Ovary (tissue), 7 donors: ENCODE measurements at regions not wholly inside any gene's neighbourhood (a gene's known extent, or its start where the extent isn't known, plus 50 kb on each side); places are given as distances from the start of the nearest gene placed in this dataset.

ENCODE experiments used
- DNase-seq, 5 donors: peaks; one replicate each; pipeline ENCODE4 v3.0.0-alpha.2; 2019 to 2020
- H3K27ac ChIP-seq, 2 donors: fragments of 200-600 bp; one replicate each; pipeline versions ENCODE4 v1.5.1 to v1.8.0; 2019 to 2022
- H3K27me3 ChIP-seq: fragments of 200-600 bp; one replicate; pipeline ENCODE4 v1.8.0; 2022
- H3K36me3 ChIP-seq: fragments of 200-600 bp; sonication (generic); one replicate; pipeline ENCODE4 v1.5.1; 2019
- H3K4me1 ChIP-seq: one replicate; pipeline ENCODE4 v1.8.1; 2013; ENCODE audit warnings: mild to moderate bottlenecking, moderate library complexity; ENCODE audit not compliant: insufficient read depth
- H3K4me3 ChIP-seq: fragments of 200-600 bp; sonication (generic); one replicate; pipeline ENCODE4 v1.5.1; 2017
- H3K9me3 ChIP-seq, 2 donors: fragments of 200-600 bp in 1 of 2; sonication (generic) in 1 of 2; one replicate each; pipeline versions ENCODE4 v1.5.1 to v1.8.1; 2013 to 2019; ENCODE audit warnings: mild to moderate bottlenecking in 1 of 2, moderate library complexity in 1 of 2
- CTCF ChIP-seq, 3 donors: fragments of 450-650 bp in 2 of 3; fragments of 200-600 bp in 1 of 3; IDR thresholded peaks; one replicate each; pipeline versions ENCODE4 v1.5.1 to v1.8.0; 2016 to 2022; ENCODE audit warnings: antibody characterized with exemption in 3 of 3, mild to moderate bottlenecking in 1 of 3
- EP300 ChIP-seq: sonication (generic); formaldehyde crosslinking; IDR thresholded peaks from one replicate; pipeline ENCODE4 v1.6.1; 2017; ENCODE audit warnings: antibody characterized with exemption
- POLR2A ChIP-seq: fragments of 450-650 bp; IDR thresholded peaks from one replicate; pipeline ENCODE4 v1.6.1; 2017; ENCODE audit warnings: antibody characterized with exemption, mild to moderate bottlenecking, moderate library complexity
- WGBS, 3 donors: extraction: QIAGEN DNeasy Blood & Tissue Kit in 1 of 3; methylation state at CpG; one replicate each; pipeline versions ENCODE4 v1.1.5 to v1.1.7; 2013 to 2017; 5-methylcytosine and 5-hydroxymethylcytosine counted together
- intact Hi-C, 4 donors: fragments of 100-400 bp; cut with DNase I; formaldehyde crosslinking; loops; one replicate each; pipeline versions ENCODE4 v1.11.0 to v1.15.1; 2022 to 2023
- donor health status: DM: no; HTN: no; CAD: no; lungs with moderate emphysema.
- donor health status: DM: no; HTN: no; CAD: no.
- donor health status: Bipolar disorder and iron deficiency.
- donor health status: DM: no; HTN: no; CAD: no.
- donor health status: DM: yes; HTN: yes; CAD: no.

DNA sequence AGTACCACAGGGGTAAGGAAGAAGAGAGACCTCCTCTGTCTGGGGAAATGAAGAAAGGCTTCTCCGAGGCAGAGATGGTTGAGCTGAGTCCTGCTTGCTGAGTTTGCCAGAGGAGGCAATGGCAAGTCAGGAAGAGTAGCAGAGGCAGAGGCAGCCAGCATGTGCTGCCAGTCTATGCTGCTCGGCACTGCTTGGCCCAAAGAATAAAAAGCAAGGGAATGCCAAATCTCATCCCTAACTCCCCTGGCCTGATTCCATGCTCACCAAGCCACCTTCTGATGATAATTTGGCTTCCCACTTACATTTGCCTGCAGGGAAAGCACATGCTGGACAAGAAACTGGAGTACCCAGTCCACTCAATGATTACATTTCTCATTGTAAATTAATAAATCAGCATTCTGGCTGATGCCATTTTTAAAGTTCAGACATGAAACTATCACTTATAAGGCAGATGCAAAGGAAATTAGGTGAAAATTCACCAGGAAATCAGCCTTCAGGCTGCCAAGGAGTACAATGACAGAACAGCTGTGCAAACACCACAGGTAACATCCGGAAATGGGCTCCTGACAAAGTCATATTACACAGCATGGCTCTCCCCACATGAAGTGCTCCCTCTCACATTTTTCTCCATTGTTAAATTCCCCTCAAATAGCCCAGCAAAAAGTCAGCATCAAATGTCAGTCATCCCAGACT is 245.9 kb downstream of the MTERF1 start:
- WGBS, 3 donors = 75 to 90% (median 77%) methylated on average over 3 of the region's 3 CpGs
- Histone ChIP-seq H3K27me3 (no peaks in the 10 kb centered on the region), H3K36me3 (no peaks in the 10 kb centered on the region), H3K4me1 (no peaks in the 10 kb centered on the region), H3K9me3 (no peaks in the 10 kb centered on the region), H3K27ac (no peak overlapping the region), H3K4me3 (no peak overlapping the region)
- intact Hi-C loops = no loop called here
- TF ChIP-seq CTCF (IDR thresholded peaks at IDR 0.05) (no peak), EP300 (no peak), POLR2A (no peak)
- DNase-seq = no peak

GRCh38 chr7:91636129-91636724 is 244.3 kb downstream of the MTERF1 start:
- intact Hi-C loops = no loop called here
- 68 to 74% (median 69%) methylated on average over 6 of the region's 6 CpGs for WGBS, 3 donors
- no peaks in the 10 kb centered on the region for H3K36me3 ChIP-seq
- TF ChIP-seq POLR2A = no peak
- no peak for TF ChIP-seq CTCF (IDR thresholded peaks at IDR 0.05)
- TF ChIP-seq EP300 = no peak
- H3K9me3 ChIP-seq = no peaks in the 10 kb centered on the region
- H3K4me3 ChIP-seq = no peak overlapping the region
- no peak for DNase-seq
- H3K27me3 ChIP-seq = no peaks in the 10 kb centered on the region
- H3K4me1 ChIP-seq = no peaks in the 10 kb centered on the region
- H3K27ac ChIP-seq = no peak overlapping the region

GRCh38 chr7:91636728-91637127 is 243.8 kb downstream of the MTERF1 start:
- TF ChIP-seq POLR2A = no peak
- no peak for TF ChIP-seq EP300
- no peak for TF ChIP-seq CTCF (IDR thresholded peaks at IDR 0.05)
- Histone ChIP-seq H3K36me3 (no peaks in the 10 kb centered on the region), H3K27me3 (no peaks in the 10 kb centered on the region), H3K9me3 (no peaks in the 10 kb centered on the region), H3K27ac (no peak overlapping the region), H3K4me1 (no peaks in the 10 kb centered on the region), H3K4me3 (no peak overlapping the region)
- DNase-seq = no peak
- WGBS, 3 donors = 83 to 89% (median 84%) methylated on average over 2 of the region's 2 CpGs
- intact Hi-C loops = no loop called here

- intact Hi-C loops = no loop called here
- H3K36me3 ChIP-seq = no peaks in the 10 kb centered on the region
- H3K9me3 ChIP-seq = no peaks in the 10 kb centered on the region
- no peak overlapping the region for H3K27ac ChIP-seq
- H3K27me3 ChIP-seq = no peaks in the 10 kb centered on the region
- 91 to 93% (median 93%) methylated on average over 4 of the region's 4 CpGs for WGBS, 3 donors
- H3K4me3 ChIP-seq = no peak overlapping the region
- DNase-seq = no peak
- TF ChIP-seq EP300 (no peak), POLR2A (no peak), CTCF (IDR thresholded peaks at IDR 0.05) (no peak)
- no peaks in the 10 kb centered on the region for H3K4me1 ChIP-seq
Measured at GRCh38 chr7:91644256-91644655, 236.2 kb downstream of the MTERF1 start.
